ENCODE measurements at regions not wholly inside any gene's neighbourhood (a gene's known extent, or its start where the extent isn't known, plus 50 kb on each side); places are given as distances from the start of the nearest gene placed in this dataset.
"Not testable (repeated sequence)": the region's sequence is repeated elsewhere in the genome, so short reads cannot be mapped to it uniquely, and the experiment has no call there.

GRCh38 chr2:142294225-142294624, 163.4 kb upstream of the LRP1B start:
- in situ Hi-C loops (cut with HindIII; ENCODE audit: low sequenced_read_pairs): no loop called here

GRCh38 chr2:142291969-142292368, 161.2 kb upstream of the LRP1B start:
- in situ Hi-C loops (cut with HindIII; ENCODE audit: low sequenced_read_pairs): no loop called here

- in situ Hi-C loops (cut with HindIII; ENCODE audit: low sequenced_read_pairs): no loop called here
Observed at GRCh38 chr2:142290931-142291330, 160.1 kb upstream of the LRP1B start.

- in situ Hi-C loops (cut with HindIII; ENCODE audit: low sequenced_read_pairs): no loop called here
Observed at GRCh38 chr2:142286618-142287017, 155.8 kb upstream of the LRP1B start.

GRCh38 chr2:142285480-142285879, 154.7 kb upstream of the LRP1B start:
- in situ Hi-C loops (cut with HindIII; ENCODE audit: low sequenced_read_pairs): no loop called here

- in situ Hi-C loops (cut with HindIII; ENCODE audit: low sequenced_read_pairs): not testable (repeated sequence)
Observed at GRCh38 chr2:142284336-142284735, 153.5 kb upstream of the LRP1B start.

GRCh38 chr2:142280831-142281230, 150.0 kb upstream of the LRP1B start:
- in situ Hi-C loops (cut with HindIII; ENCODE audit: low sequenced_read_pairs): no loop called here

GRCh38 chr2:142270990-142271389, 140.2 kb upstream of the LRP1B start:
- in situ Hi-C loops (cut with HindIII; ENCODE audit: low sequenced_read_pairs): no loop called here

GRCh38 chr2:142270291-142270690, 139.5 kb upstream of the LRP1B start:
- in situ Hi-C loops (cut with HindIII; ENCODE audit: low sequenced_read_pairs): no loop called here

- in situ Hi-C loops (cut with HindIII; ENCODE audit: low sequenced_read_pairs): no loop called here
Observed at GRCh38 chr2:142259356-142259755, 128.5 kb upstream of the LRP1B start.

- in situ Hi-C loops (cut with HindIII; ENCODE audit: low sequenced_read_pairs): no loop called here
Observed at GRCh38 chr2:142254031-142254430, 123.2 kb upstream of the LRP1B start.

- in situ Hi-C loops (cut with HindIII; ENCODE audit: low sequenced_read_pairs): no loop called here
Observed at GRCh38 chr2:142241016-142241415, 110.2 kb upstream of the LRP1B start.

GRCh38 chr2:142236181-142236580, 105.4 kb upstream of the LRP1B start:
- in situ Hi-C loops (cut with HindIII; ENCODE audit: low sequenced_read_pairs): no loop called here

GRCh38 chr2:142234741-142235140, 103.9 kb upstream of the LRP1B start:
- in situ Hi-C loops (cut with HindIII; ENCODE audit: low sequenced_read_pairs): no loop called here

- in situ Hi-C loops (cut with HindIII; ENCODE audit: low sequenced_read_pairs): no loop called here
Observed at GRCh38 chr2:142223309-142223708, 92.5 kb upstream of the LRP1B start.

GRCh38 chr2:142222715-142223114, 91.9 kb upstream of the LRP1B start:
- in situ Hi-C loops (cut with HindIII; ENCODE audit: low sequenced_read_pairs): no loop called here

GRCh38 chr2:142220901-142221300, 90.1 kb upstream of the LRP1B start:
- in situ Hi-C loops (cut with HindIII; ENCODE audit: low sequenced_read_pairs): no loop called here

GRCh38 chr2:142220239-142220638, 89.4 kb upstream of the LRP1B start:
- in situ Hi-C loops (cut with HindIII; ENCODE audit: low sequenced_read_pairs): no loop called here

- in situ Hi-C loops (cut with HindIII; ENCODE audit: low sequenced_read_pairs): no loop called here
Observed at GRCh38 chr2:142218471-142218870, 87.7 kb upstream of the LRP1B start.

- in situ Hi-C loops (cut with HindIII; ENCODE audit: low sequenced_read_pairs): no loop called here
Observed at GRCh38 chr2:142217804-142218203, 87.0 kb upstream of the LRP1B start.

- in situ Hi-C loops (cut with HindIII; ENCODE audit: low sequenced_read_pairs): no loop called here
Observed at GRCh38 chr2:142200062-142200461, 69.2 kb upstream of the LRP1B start.

GRCh38 chr2:142199073-142199472, 68.3 kb upstream of the LRP1B start:
- in situ Hi-C loops (cut with HindIII; ENCODE audit: low sequenced_read_pairs): no loop called here

- in situ Hi-C loops (cut with HindIII; ENCODE audit: low sequenced_read_pairs): no loop called here
Observed at GRCh38 chr2:142190805-142191204, 60.0 kb upstream of the LRP1B start.

GRCh38 chr2:142189501-142189900, 58.7 kb upstream of the LRP1B start:
- in situ Hi-C loops (cut with HindIII; ENCODE audit: low sequenced_read_pairs): no loop called here
